ENCODE measurements at regions not wholly inside any gene's neighbourhood (a gene's known extent, or its start where the extent isn't known, plus 50 kb on each side); places are given as distances from the start of the nearest gene placed in this dataset.

GRCh38 chr6:71203206-71203605 is 85.4 kb upstream of the OGFRL1 start:
- no peak for TF ChIP-seq CTCF (IDR thresholded peaks at IDR 0.05)
- TF ChIP-seq POLR2A (IDR thresholded peaks at IDR 0.05) = no peak

Measured in adrenal gland (tissue), 5 donors.